Nephron (organoid): ENCODE measurements at regions not wholly inside any gene's neighbourhood (a gene's known extent, or its start where the extent isn't known, plus 50 kb on each side); places are given as distances from the start of the nearest gene placed in this dataset.

Source experiments
- H3K27ac Mint-ChIP-seq, 3 experiments: 2 replicates each; pipeline ENCODE4 v1.8.0; 2020; ENCODE audit warnings: mixed read lengths in 3 of 3, mild to moderate bottlenecking in 2 of 3, moderate library complexity in 1 of 3
- H3K27me3 Mint-ChIP-seq: 2 replicates; pipeline ENCODE4 v1.8.0; 2021; ENCODE audit warnings: low read depth, mild to moderate bottlenecking, moderate library complexity, mixed read lengths
- H3K36me3 Mint-ChIP-seq: 2 replicates; pipeline ENCODE4 v1.8.0; 2020; ENCODE audit warnings: low read depth, mixed read lengths
- H3K4me1 Mint-ChIP-seq: 2 replicates; pipeline ENCODE4 v1.8.0; 2020; ENCODE audit warnings: mixed read lengths
- H3K4me3 Mint-ChIP-seq, 3 experiments: 2 replicates each; pipeline ENCODE4 v1.8.0; 2020; ENCODE audit warnings: mild to moderate bottlenecking in 3 of 3, mixed read lengths in 3 of 3, moderate library complexity in 2 of 3
- H3K9me3 Mint-ChIP-seq: 2 replicates; pipeline ENCODE4 v1.8.0; 2020; ENCODE audit warnings: mixed read lengths
- TF ChIP-seq, protein P1 (sequence below), 3 experiments: fragments of 200-600 bp; sonication (generic); IDR thresholded peaks; one replicate each; pipeline ENCODE4 v1.5.0; 2021; ENCODE audit warnings: antibody characterized with exemption in 3 of 3; ENCODE audit not compliant: unreplicated experiment in 3 of 3

DNA sequence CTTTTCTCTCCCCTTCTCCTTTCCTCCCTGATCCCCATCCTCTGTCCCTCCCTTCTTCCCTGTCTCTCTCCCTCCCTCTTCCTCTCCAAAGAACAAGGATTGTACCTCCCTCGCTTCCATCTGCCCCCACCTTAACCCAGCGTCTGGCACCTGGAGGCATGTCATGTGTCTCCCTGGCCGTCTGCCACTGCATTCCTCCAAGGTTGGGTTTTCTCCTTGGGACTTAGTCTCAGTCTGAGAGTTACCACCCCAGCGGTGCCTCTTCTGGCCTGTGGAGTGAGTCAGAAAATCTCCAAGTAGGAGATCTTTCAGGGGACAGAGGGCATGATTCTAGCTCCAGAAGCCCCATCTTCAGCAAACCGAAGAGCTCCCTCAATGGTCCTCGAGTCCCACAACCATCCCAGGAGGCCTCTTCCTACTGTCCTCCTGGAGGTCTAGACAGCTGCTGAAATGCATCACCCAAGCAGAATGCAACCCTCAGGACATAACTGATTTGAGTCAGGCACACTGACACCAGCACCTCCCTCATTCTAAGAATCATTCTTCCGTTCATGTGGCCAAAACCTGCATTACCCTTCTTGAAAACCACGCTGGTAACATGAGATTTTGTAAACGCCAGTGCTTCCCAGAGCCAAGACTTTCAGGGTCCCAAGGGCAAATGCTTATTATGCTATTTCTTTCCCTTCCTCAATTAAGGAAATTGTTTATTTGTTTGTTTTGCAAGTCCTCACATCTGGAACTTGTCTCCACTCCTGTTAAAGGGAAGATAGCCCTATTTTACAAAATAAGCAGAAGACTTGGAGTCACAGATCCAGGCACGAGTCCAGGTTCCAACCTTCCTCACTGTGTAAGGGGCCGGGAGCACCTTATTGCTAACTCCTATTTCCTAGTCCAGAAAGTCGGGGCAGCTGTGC lies 463.2 kb downstream of the BCL11B start:
- no peak overlapping the region for H3K27ac Mint-ChIP-seq
- no peaks in the 10 kb centered on the region for H3K9me3 Mint-ChIP-seq
- peaks cover 29% of the 10 kb centered on the region for H3K27me3 Mint-ChIP-seq
- TF ChIP-seq, protein P1, sequence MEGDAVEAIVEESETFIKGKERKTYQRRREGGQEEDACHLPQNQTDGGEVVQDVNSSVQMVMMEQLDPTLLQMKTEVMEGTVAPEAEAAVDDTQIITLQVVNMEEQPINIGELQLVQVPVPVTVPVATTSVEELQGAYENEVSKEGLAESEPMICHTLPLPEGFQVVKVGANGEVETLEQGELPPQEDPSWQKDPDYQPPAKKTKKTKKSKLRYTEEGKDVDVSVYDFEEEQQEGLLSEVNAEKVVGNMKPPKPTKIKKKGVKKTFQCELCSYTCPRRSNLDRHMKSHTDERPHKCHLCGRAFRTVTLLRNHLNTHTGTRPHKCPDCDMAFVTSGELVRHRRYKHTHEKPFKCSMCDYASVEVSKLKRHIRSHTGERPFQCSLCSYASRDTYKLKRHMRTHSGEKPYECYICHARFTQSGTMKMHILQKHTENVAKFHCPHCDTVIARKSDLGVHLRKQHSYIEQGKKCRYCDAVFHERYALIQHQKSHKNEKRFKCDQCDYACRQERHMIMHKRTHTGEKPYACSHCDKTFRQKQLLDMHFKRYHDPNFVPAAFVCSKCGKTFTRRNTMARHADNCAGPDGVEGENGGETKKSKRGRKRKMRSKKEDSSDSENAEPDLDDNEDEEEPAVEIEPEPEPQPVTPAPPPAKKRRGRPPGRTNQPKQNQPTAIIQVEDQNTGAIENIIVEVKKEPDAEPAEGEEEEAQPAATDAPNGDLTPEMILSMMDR (IDR thresholded peaks at IDR 0.05; ENCODE audit: unreplicated experiment in 3 of 3): no peak
- no peaks in the 10 kb centered on the region for H3K36me3 Mint-ChIP-seq
- H3K4me3 Mint-ChIP-seq: no peak overlapping the region
- H3K4me1 Mint-ChIP-seq: peaks cover 19% of the 10 kb centered on the region

DNA sequence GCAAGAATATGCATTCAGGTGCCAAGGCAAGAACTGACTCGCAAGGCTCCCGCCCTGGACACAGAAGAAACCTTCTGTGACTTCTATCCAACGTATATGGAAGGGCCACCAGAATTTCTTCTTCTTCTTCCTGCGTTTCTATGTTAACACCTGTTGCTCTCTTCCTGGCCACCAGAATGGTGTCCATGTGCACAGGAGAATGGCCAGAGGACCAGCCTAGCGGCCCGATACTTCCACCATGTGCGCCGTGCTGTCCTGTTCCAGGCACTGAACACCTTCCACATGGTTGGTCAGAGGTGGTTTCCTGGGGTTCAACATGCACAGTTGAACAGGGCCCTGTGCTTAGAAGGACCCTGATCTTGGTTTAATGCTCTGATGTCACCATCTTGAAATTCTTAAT lies 455.8 kb downstream of the BCL11B start:
- no peaks in the 10 kb centered on the region for H3K36me3 Mint-ChIP-seq
- peaks cover 4% of the 10 kb centered on the region for H3K4me1 Mint-ChIP-seq
- no peak overlapping the region for H3K27ac Mint-ChIP-seq
- no peaks in the 10 kb centered on the region for H3K9me3 Mint-ChIP-seq
- no peak overlapping the region for H3K4me3 Mint-ChIP-seq
- TF ChIP-seq, protein P1 (IDR thresholded peaks at IDR 0.05; ENCODE audit: unreplicated experiment in 3 of 3): no peak
- peaks cover 40% of the 10 kb centered on the region for H3K27me3 Mint-ChIP-seq

DNA sequence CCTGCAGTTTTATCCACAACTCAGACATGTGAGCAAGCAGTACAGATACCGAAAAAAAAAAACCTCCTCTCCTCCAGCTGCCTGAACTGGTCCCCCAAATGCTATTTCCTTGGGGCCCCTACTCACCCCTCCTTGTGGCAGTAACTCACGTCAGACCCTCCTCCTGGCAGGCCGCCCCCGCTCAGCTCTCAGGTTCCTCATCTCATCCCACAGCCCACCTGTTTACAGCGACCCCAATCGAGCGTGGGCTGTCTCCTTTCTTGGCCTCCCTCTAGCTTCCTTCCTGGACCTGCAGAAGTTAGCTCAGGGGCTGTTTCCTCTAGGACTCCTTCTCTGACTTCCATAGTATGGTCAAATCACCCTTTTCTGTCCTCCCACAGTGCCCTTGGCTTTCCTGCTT lies 455.3 kb downstream of the BCL11B start:
- H3K27ac Mint-ChIP-seq: no peak overlapping the region
- H3K4me3 Mint-ChIP-seq: no peak overlapping the region
- H3K36me3 Mint-ChIP-seq: no peaks in the 10 kb centered on the region
- peaks cover 40% of the 10 kb centered on the region for H3K27me3 Mint-ChIP-seq
- H3K9me3 Mint-ChIP-seq: no peaks in the 10 kb centered on the region
- H3K4me1 Mint-ChIP-seq: peaks cover 4% of the 10 kb centered on the region
- TF ChIP-seq, protein P1 (IDR thresholded peaks at IDR 0.05; ENCODE audit: unreplicated experiment in 3 of 3): no peak

DNA sequence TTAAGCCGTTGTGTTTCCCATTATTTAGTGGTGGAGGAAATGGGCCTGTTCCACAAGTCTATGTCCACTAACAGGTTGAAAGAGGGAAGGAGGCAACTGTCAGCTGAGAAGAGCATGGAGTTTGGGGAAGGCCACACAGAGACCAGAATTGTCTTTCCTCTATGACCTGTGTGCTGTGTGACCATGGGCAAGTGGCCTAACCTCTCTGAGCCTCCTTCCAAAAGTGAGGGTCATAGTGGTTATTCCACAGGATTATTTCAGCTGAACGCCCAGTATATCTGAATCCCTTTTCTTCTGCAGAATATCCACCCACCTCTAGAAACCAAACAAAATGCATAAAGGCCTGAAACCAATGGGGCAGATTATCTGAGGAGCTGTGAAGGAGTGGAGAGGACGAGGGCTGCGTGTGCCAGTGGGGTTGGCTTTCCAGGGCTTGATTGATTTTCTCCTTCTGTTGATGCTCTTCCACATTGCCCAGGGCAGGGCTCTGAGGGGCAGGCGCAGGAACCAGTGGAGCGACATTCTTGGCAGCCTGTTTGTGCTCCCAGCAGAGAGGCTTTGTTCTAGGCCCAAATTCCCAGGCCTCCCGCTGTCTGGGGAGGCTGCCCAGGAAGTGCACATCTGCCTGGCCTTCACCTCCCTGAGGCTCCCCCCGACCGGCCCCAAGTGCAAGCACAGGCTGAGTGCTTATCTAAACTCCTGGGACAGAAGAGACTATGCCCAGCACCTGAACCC lies 452.7 kb downstream of the BCL11B start:
- no peaks in the 10 kb centered on the region for H3K9me3 Mint-ChIP-seq
- H3K4me3 Mint-ChIP-seq: no peak overlapping the region
- TF ChIP-seq, protein P1 (IDR thresholded peaks at IDR 0.05; ENCODE audit: unreplicated experiment in 3 of 3): no peak
- no peaks in the 10 kb centered on the region for H3K36me3 Mint-ChIP-seq
- H3K27me3 Mint-ChIP-seq: peaks cover 27% of the 10 kb centered on the region
- H3K27ac Mint-ChIP-seq: peak overlapping the region in 2 of 3 experiments; percentile 35 to 37
- peaks cover 4% of the 10 kb centered on the region for H3K4me1 Mint-ChIP-seq

DNA sequence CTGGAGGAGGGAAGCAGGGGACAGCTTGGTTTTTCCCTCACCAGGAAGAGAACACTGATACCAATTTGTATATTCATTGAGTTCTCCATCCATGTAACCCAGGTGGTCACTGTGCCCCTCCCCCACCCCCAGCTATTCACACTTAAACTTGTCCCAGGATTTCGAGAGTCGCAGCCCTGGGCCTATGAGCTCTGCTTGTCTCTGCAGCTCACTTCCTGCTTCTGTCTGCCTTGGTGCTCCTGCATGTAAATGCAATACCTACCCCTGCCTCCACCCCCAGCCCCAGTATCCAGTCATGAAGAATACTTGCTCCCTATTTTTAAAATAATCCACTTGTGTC lies 452.2 kb downstream of the BCL11B start:
- peaks cover 23% of the 10 kb centered on the region for H3K27me3 Mint-ChIP-seq
- H3K36me3 Mint-ChIP-seq: no peaks in the 10 kb centered on the region
- H3K4me3 Mint-ChIP-seq: no peak overlapping the region
- H3K4me1 Mint-ChIP-seq: peaks cover 4% of the 10 kb centered on the region
- H3K9me3 Mint-ChIP-seq: no peaks in the 10 kb centered on the region
- TF ChIP-seq, protein P1 (IDR thresholded peaks at IDR 0.05; ENCODE audit: unreplicated experiment in 3 of 3): no peak
- H3K27ac Mint-ChIP-seq: peak overlapping the region in 2 of 3 experiments; percentile 35 to 37
